ENCODE measurements at regions not wholly inside any gene's neighbourhood (a gene's known extent, or its start where the extent isn't known, plus 50 kb on each side); places are given as distances from the start of the nearest gene placed in this dataset.
A peak's percentile ranks its signal among the peaks of the same experiment; 100 is the strongest.
"Not testable (repeated sequence)": the region's sequence is repeated elsewhere in the genome, so short reads cannot be mapped to it uniquely, and the experiment has no call there.

DNA sequence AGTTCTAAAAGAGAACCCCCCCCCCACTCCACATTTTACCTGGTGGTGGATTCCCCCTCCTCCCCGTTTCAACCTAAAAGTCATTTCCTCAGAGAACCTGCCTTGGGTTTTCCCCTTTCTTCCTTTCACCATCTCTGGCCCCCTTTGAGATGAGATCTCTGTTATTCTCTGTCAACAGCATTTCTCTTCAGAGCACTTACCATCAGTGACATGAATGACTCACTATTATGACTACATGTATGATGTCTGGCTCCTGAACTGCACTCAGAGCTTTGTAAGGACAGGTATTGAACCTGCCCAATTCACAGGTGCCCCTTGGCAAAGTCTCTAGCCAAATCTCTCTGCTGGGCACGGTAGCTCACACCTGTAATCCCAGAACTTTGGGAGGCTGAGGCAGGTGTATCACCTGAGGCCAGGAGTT is 61.4 kb upstream of the JARID2 start:
- TF ChIP-seq, protein P1, sequence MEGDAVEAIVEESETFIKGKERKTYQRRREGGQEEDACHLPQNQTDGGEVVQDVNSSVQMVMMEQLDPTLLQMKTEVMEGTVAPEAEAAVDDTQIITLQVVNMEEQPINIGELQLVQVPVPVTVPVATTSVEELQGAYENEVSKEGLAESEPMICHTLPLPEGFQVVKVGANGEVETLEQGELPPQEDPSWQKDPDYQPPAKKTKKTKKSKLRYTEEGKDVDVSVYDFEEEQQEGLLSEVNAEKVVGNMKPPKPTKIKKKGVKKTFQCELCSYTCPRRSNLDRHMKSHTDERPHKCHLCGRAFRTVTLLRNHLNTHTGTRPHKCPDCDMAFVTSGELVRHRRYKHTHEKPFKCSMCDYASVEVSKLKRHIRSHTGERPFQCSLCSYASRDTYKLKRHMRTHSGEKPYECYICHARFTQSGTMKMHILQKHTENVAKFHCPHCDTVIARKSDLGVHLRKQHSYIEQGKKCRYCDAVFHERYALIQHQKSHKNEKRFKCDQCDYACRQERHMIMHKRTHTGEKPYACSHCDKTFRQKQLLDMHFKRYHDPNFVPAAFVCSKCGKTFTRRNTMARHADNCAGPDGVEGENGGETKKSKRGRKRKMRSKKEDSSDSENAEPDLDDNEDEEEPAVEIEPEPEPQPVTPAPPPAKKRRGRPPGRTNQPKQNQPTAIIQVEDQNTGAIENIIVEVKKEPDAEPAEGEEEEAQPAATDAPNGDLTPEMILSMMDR (IDR thresholded peaks at IDR 0.05; ENCODE audit: poor library complexity, severe bottlenecking) = no peak
- ATAC-seq (ENCODE audit: low read depth) = 0 out of 3 replicates have a peak, but pooled peaks have one; percentile 29
- H3K36me3 ChIP-seq (ENCODE audit: low read depth) = no peaks in the 10 kb centered on the region
- no peak overlapping the region for H3K27ac ChIP-seq (ENCODE audit: poor library complexity, severe bottlenecking)
- no peaks in the 10 kb centered on the region for H3K27me3 ChIP-seq (ENCODE audit: insufficient read depth, poor library complexity, severe bottlenecking)
- H3K4me1 ChIP-seq (ENCODE audit: insufficient read depth, poor library complexity, severe bottlenecking) = no peaks in the 10 kb centered on the region
- H3K4me3 ChIP-seq (ENCODE audit: severe bottlenecking) = no peak overlapping the region
- no peak for DNase-seq (ENCODE audit: low spot score)
- H3K9me3 ChIP-seq (ENCODE audit: severe bottlenecking) = no peaks in the 10 kb centered on the region

DNA sequence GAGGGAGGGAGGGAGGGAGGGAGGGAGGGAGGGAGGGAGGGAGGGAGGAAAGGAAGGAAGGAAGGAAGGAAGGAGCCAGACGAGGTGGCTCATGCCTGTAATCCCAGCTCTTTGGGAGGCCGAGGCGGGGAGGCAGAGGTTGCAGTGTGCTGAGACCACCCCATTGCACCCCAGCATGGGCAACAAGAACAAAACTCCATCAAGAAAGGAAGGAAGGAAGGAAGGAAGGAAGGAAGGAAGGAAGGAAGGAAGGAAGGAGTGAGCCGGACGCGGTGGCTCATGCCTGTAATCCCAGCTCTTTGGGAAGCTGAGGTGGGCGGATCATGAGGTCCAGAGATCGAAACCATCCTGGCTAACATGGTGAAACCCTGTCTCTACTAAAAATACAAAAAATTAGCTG is 60.8 kb upstream of the JARID2 start:
- not testable (repeated sequence) for H3K36me3 ChIP-seq (ENCODE audit: low read depth); DNase-seq (ENCODE audit: low spot score); H3K27ac ChIP-seq (ENCODE audit: poor library complexity, severe bottlenecking); ATAC-seq (ENCODE audit: low read depth); H3K27me3 ChIP-seq (ENCODE audit: insufficient read depth, poor library complexity, severe bottlenecking); H3K9me3 ChIP-seq (ENCODE audit: severe bottlenecking); H3K4me3 ChIP-seq (ENCODE audit: severe bottlenecking); H3K4me1 ChIP-seq (ENCODE audit: insufficient read depth, poor library complexity, severe bottlenecking)

DNA sequence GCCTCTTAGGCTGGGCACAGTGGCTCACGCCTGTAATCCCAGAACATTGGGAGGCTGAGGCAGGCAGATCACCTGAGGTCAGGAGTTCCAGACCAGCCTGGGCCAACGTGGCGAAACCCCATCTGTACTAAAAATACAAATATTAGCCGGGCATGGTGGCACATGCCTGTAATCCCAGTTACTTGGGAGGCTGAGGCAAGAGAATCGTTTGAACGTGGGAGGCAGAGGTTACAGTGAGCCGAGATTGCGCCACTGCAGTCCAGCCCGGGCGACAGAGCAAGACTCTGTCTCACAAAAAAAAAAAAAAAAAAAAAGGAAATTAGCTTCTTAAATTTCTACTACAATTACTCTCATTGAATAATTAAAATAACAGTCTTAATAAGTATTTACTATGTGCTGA is 52.4 kb upstream of the JARID2 start:
- H3K4me3 ChIP-seq (ENCODE audit: severe bottlenecking); H3K36me3 ChIP-seq (ENCODE audit: low read depth); ATAC-seq (ENCODE audit: low read depth); H3K27me3 ChIP-seq (ENCODE audit: insufficient read depth, poor library complexity, severe bottlenecking); H3K27ac ChIP-seq (ENCODE audit: poor library complexity, severe bottlenecking); H3K4me1 ChIP-seq (ENCODE audit: insufficient read depth, poor library complexity, severe bottlenecking); H3K9me3 ChIP-seq (ENCODE audit: severe bottlenecking); DNase-seq (ENCODE audit: low spot score): not testable (repeated sequence)

DNA sequence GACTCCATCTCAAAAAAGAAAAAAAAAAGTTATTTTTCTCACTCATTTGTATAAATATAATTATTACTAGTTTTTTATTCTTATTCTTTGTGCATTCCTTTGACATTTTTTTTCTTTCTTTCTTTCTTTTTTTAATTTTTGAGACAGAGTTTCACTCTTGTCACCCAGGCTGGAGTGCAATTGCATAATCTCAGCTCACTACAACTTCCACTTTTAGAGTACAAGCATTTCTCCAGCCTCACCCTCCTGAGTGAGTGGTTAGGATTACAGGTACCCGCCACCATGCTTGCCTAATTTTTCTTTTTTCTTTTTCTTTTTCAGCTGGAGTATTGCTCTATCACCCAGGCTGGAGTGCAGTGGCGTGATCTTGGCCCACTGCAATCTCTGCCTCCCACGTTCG is 51.4 kb upstream of the JARID2 start:
- Histone ChIP-seq H3K27ac (ENCODE audit: poor library complexity, severe bottlenecking) (no peak overlapping the region), H3K4me3 (ENCODE audit: severe bottlenecking) (no peak overlapping the region), H3K36me3 (ENCODE audit: low read depth) (no peaks in the 10 kb centered on the region), H3K27me3 (ENCODE audit: insufficient read depth, poor library complexity, severe bottlenecking) (no peaks in the 10 kb centered on the region), H3K4me1 (ENCODE audit: insufficient read depth, poor library complexity, severe bottlenecking) (no peaks in the 10 kb centered on the region), H3K9me3 (ENCODE audit: severe bottlenecking) (no peaks in the 10 kb centered on the region)
- DNase-seq (ENCODE audit: low spot score) (no peak), ATAC-seq (ENCODE audit: low read depth) (no peak)
- TF ChIP-seq, protein P1 (IDR thresholded peaks at IDR 0.05; ENCODE audit: poor library complexity, severe bottlenecking) = no peak
